Trophoblast cell (in vitro differentiated cells and primary cell): ENCODE measurements at regions not wholly inside any gene's neighbourhood (a gene's known extent, or its start where the extent isn't known, plus 50 kb on each side); places are given as distances from the start of the nearest gene placed in this dataset.

ENCODE experiments used
- DNase-seq, 2 donors: peaks; one replicate each; pipeline ENCODE4 v3.0.0-alpha.2; 2016
- H2AFZ ChIP-seq: 2 replicates; pipeline ENCODE4 v1.6.1; 2013; ENCODE audit warnings: low read length, moderate library complexity, mild to moderate bottlenecking; ENCODE audit not compliant: insufficient read depth, poor library complexity
- H2AK5ac ChIP-seq: 2 replicates; pipeline ENCODE4 v1.6.1; 2013; ENCODE audit warnings: mild to moderate bottlenecking, low read length
- H2BK120ac ChIP-seq: 2 replicates; pipeline ENCODE4 v1.6.1; 2013; ENCODE audit warnings: low read length, mild to moderate bottlenecking, moderate library complexity; ENCODE audit not compliant: insufficient read depth, poor library complexity
- H2BK12ac ChIP-seq: 2 replicates; pipeline ENCODE4 v1.6.1; 2013; ENCODE audit warnings: mild to moderate bottlenecking, low read length, moderate library complexity
- H2BK5ac ChIP-seq: 2 replicates; pipeline ENCODE4 v1.6.1; 2013; ENCODE audit warnings: low read length, low read depth, moderate library complexity, mild to moderate bottlenecking; ENCODE audit not compliant: poor library complexity
- H3K14ac ChIP-seq: 2 replicates; pipeline ENCODE4 v1.6.1; 2013; ENCODE audit warnings: mild to moderate bottlenecking, low read length
- H3K18ac ChIP-seq: 2 replicates; pipeline ENCODE4 v1.6.1; 2013; ENCODE audit warnings: mild to moderate bottlenecking, low read length
- H3K23ac ChIP-seq: 2 replicates; pipeline ENCODE4 v1.6.1; 2013; ENCODE audit warnings: low read length
- H3K27ac ChIP-seq: 2 replicates; pipeline ENCODE4 v1.5.1; 2013; ENCODE audit warnings: low read depth, mild to moderate bottlenecking, inconsistent platforms, low read length, moderate library complexity
- H3K27me3 ChIP-seq: 2 replicates; pipeline ENCODE4 v1.6.1; 2013; ENCODE audit warnings: inconsistent platforms, mild to moderate bottlenecking, low read length, moderate library complexity; ENCODE audit not compliant: insufficient read depth
- H3K36me3 ChIP-seq, 2 experiments: 1 replicate in 1 of 2; 2 replicates in 1 of 2; pipeline ENCODE4 v1.6.1; 2013; ENCODE audit warnings: low read length in 2 of 2, mild to moderate bottlenecking in 2 of 2, moderate library complexity in 1 of 2; ENCODE audit not compliant: insufficient read depth in 2 of 2, control insufficient read depth in 1 of 2
- H3K4ac ChIP-seq: 2 replicates; pipeline ENCODE4 v1.6.1; 2013; ENCODE audit warnings: low read depth, mild to moderate bottlenecking, low read length, moderate library complexity
- H3K4me1 ChIP-seq, 2 experiments: 1 replicate in 1 of 2; 2 replicates in 1 of 2; pipeline ENCODE4 v1.6.1; 2013; ENCODE audit warnings: low read length in 2 of 2, mild to moderate bottlenecking in 2 of 2, moderate library complexity in 1 of 2; ENCODE audit not compliant: insufficient read depth in 2 of 2, control insufficient read depth in 1 of 2
- H3K4me2 ChIP-seq: 2 replicates; pipeline ENCODE4 v1.6.1; 2013; ENCODE audit warnings: inconsistent platforms, mild to moderate bottlenecking, low read length, moderate library complexity
- H3K4me3 ChIP-seq: 2 replicates; pipeline ENCODE4 v1.5.1; 2013; ENCODE audit warnings: mild to moderate bottlenecking, low read depth, low read length, inconsistent platforms
- H3K79me1 ChIP-seq: one replicate; pipeline ENCODE4 v1.6.1; 2013; ENCODE audit warnings: low read length
- H3K79me2 ChIP-seq: 2 replicates; pipeline ENCODE4 v1.6.1; 2013; ENCODE audit warnings: low read length, mild to moderate bottlenecking; ENCODE audit not compliant: control insufficient read depth, insufficient read depth, poor library complexity
- H3K9ac ChIP-seq: 2 replicates; pipeline ENCODE4 v1.6.1; 2013; ENCODE audit warnings: mild to moderate bottlenecking, low read length
- H3K9me3 ChIP-seq: 2 replicates; pipeline ENCODE4 v1.6.1; 2013; ENCODE audit warnings: low read depth, mild to moderate bottlenecking, control low read depth, inconsistent platforms, low read length; ENCODE audit not compliant: insufficient read depth
- H4K12ac ChIP-seq: 2 replicates; pipeline ENCODE4 v1.6.1; 2013; ENCODE audit warnings: low read depth, mild to moderate bottlenecking, low read length, moderate library complexity
- H4K8ac ChIP-seq: 2 replicates; pipeline ENCODE4 v1.6.1; 2013; ENCODE audit warnings: low read depth, mild to moderate bottlenecking, low read length, moderate library complexity
- H4K91ac ChIP-seq: one replicate; pipeline ENCODE4 v1.6.1; 2013; ENCODE audit warnings: low read depth, mild to moderate bottlenecking, low read length, moderate library complexity
- WGBS: extraction: QIAGEN DNeasy Blood & Tissue Kit; methylation state at CpG from one replicate; pipeline ENCODE4 v1.1.7; 2013; ENCODE audit warnings: missing lambda C conversion rate; ENCODE audit not compliant: insufficient read length, insufficient coverage; ENCODE audit errors: extremely low coverage; 5-methylcytosine and 5-hydroxymethylcytosine counted together

- Histone ChIP-seq H2BK120ac (no peak overlapping the region), H2BK12ac (no peak overlapping the region), H3K14ac (no peak overlapping the region), H4K91ac (no peak overlapping the region), H3K4me1 (peaks cover 4 to 10% of the 10 kb centered on the region in 2 experiments), H3K9me3 (peaks cover 2% of the 10 kb centered on the region), H3K23ac (no peak overlapping the region), H3K27ac (no peak overlapping the region), H3K79me2 (no peaks in the 10 kb centered on the region), H3K36me3 (no peaks in the 10 kb centered on the region), H3K4me3 (no peak overlapping the region), H3K79me1 (peaks cover 2% of the 10 kb centered on the region), H3K27me3 (no peaks in the 10 kb centered on the region), H3K4ac (no peak overlapping the region), H4K8ac (no peak overlapping the region), H4K12ac (no peak overlapping the region), H2AFZ (no peak overlapping the region), H2BK5ac (no peak overlapping the region), H2AK5ac (no peak overlapping the region), H3K9ac (no peak overlapping the region), H3K4me2 (no peak overlapping the region), H3K18ac (no peak overlapping the region)
- DNase-seq, result no peak
- WGBS, result no CpG with 5 or more reads among the region's 14 CpGs
Measured at GRCh38 chr16:88318051-88318450, 64.7 kb upstream of the ZNF469 start.

- Histone ChIP-seq H3K9ac (no peak overlapping the region), H2AK5ac (no peak overlapping the region), H2BK120ac (no peak overlapping the region), H4K12ac (no peak overlapping the region), H3K9me3 (peaks cover 2% of the 10 kb centered on the region), H3K79me2 (no peaks in the 10 kb centered on the region), H3K27me3 (no peaks in the 10 kb centered on the region), H3K4me3 (no peak overlapping the region), H4K91ac (no peak overlapping the region), H3K27ac (no peak overlapping the region), H3K4me2 (no peak overlapping the region), H2AFZ (no peak overlapping the region), H2BK5ac (no peak overlapping the region), H3K23ac (no peak overlapping the region), H4K8ac (no peak overlapping the region), H2BK12ac (no peak overlapping the region), H3K18ac (no peak overlapping the region), H3K79me1 (peaks cover 2% of the 10 kb centered on the region), H3K4me1 (peaks cover 4 to 10% of the 10 kb centered on the region in 2 experiments), H3K4ac (no peak overlapping the region), H3K14ac (no peak overlapping the region), H3K36me3 (no peaks in the 10 kb centered on the region)
- no peak for DNase-seq
- no CpG with 5 or more reads among the region's 14 CpGs for WGBS
Measured at GRCh38 chr16:88318521-88318920, 64.2 kb upstream of the ZNF469 start.

GRCh38 chr16:88319116-88319965 is 63.4 kb upstream of the ZNF469 start:
- H3K14ac ChIP-seq, result no peak overlapping the region
- no peak overlapping the region for H4K91ac ChIP-seq
- no CpG with 5 or more reads among the region's 23 CpGs for WGBS
- no peaks in the 10 kb centered on the region for H3K79me2 ChIP-seq
- H3K79me1 ChIP-seq, result peaks cover 2% of the 10 kb centered on the region
- no peak overlapping the region for H3K23ac ChIP-seq
- DNase-seq, result no peak
- H4K12ac ChIP-seq, result no peak overlapping the region
- no peak overlapping the region for H2AFZ ChIP-seq
- no peak overlapping the region for H2BK12ac ChIP-seq
- H3K36me3 ChIP-seq, result no peaks in the 10 kb centered on the region
- H3K9me3 ChIP-seq, result peaks cover 2% of the 10 kb centered on the region
- no peak overlapping the region for H2BK5ac ChIP-seq
- no peak overlapping the region for H3K4me3 ChIP-seq
- no peak overlapping the region for H3K27ac ChIP-seq
- no peak overlapping the region for H4K8ac ChIP-seq
- no peak overlapping the region for H3K4me2 ChIP-seq
- no peak overlapping the region for H2BK120ac ChIP-seq
- H3K4me1 ChIP-seq, result peaks cover 4 to 10% of the 10 kb centered on the region in 2 experiments
- no peak overlapping the region for H3K9ac ChIP-seq
- no peaks in the 10 kb centered on the region for H3K27me3 ChIP-seq
- no peak overlapping the region for H3K18ac ChIP-seq
- no peak overlapping the region for H2AK5ac ChIP-seq
- H3K4ac ChIP-seq, result no peak overlapping the region

GRCh38 chr16:88320947-88321634 is 61.7 kb upstream of the ZNF469 start:
- no CpG with 5 or more reads among the region's 16 CpGs for WGBS
- Histone ChIP-seq H3K18ac (no peak overlapping the region), H2BK120ac (no peak overlapping the region), H2BK5ac (no peak overlapping the region), H3K14ac (no peak overlapping the region), H3K79me1 (no peaks in the 10 kb centered on the region), H2BK12ac (no peak overlapping the region), H4K12ac (no peak overlapping the region), H3K4ac (no peak overlapping the region), H3K27me3 (no peaks in the 10 kb centered on the region), H3K4me2 (no peak overlapping the region), H3K27ac (no peak overlapping the region), H4K8ac (no peak overlapping the region), H4K91ac (no peak overlapping the region), H3K79me2 (no peaks in the 10 kb centered on the region), H3K9me3 (peaks cover 2% of the 10 kb centered on the region), H3K36me3 (no peaks in the 10 kb centered on the region), H3K23ac (no peak overlapping the region), H3K4me3 (no peak overlapping the region), H3K4me1 (peaks cover 0 to under 1% of the 10 kb centered on the region in 2 experiments), H2AFZ (no peak overlapping the region), H3K9ac (no peak overlapping the region), H2AK5ac (no peak overlapping the region)
- DNase-seq, result no peak
